Tibial nerve (tissue), 4 donors: ENCODE measurements at regions not wholly inside any gene's neighbourhood (a gene's known extent, or its start where the extent isn't known, plus 50 kb on each side); places are given as distances from the start of the nearest gene placed in this dataset.

Experiments
- DNase-seq, 2 donors: peaks; one replicate each; pipeline ENCODE4 v3.0.0-alpha.2; 2019; ENCODE audit warnings: low spot score in 2 of 2
- H3K27ac ChIP-seq, 4 donors: fragments of 200-600 bp; sonication (generic) in 3 of 4; one replicate each; pipeline ENCODE4 v1.5.1; 2017 to 2019; ENCODE audit warnings: mild to moderate bottlenecking in 1 of 4
- H3K27me3 ChIP-seq, 2 donors: fragments of 200-600 bp; sonication (generic) in 1 of 2; one replicate each; pipeline versions ENCODE4 v1.5.1 to v1.6.0; 2017 to 2019
- H3K36me3 ChIP-seq, 3 donors: fragments of 200-600 bp; sonication (generic); one replicate each; pipeline ENCODE4 v1.5.1; 2018 to 2019
- H3K4me1 ChIP-seq, 4 donors: fragments of 200-600 bp; sonication (generic) in 3 of 4; one replicate each; pipeline ENCODE4 v1.5.1; 2017 to 2019
- H3K4me3 ChIP-seq, 4 donors: fragments of 200-600 bp; sonication (generic) in 3 of 4; one replicate each; pipeline ENCODE4 v1.5.1; 2017 to 2019; ENCODE audit warnings: mild to moderate bottlenecking in 1 of 4, moderate library complexity in 1 of 4
- H3K9me3 ChIP-seq, 4 donors: fragments of 200-600 bp; sonication (generic) in 3 of 4; one replicate each; pipeline ENCODE4 v1.5.1; 2017 to 2019
- CTCF ChIP-seq, 5 experiments: fragments of 200-600 bp in 3 of 5; fragments of 450-650 bp in 2 of 5; sonication (generic) in 3 of 5; IDR thresholded peaks; one replicate each; pipeline ENCODE4 v1.5.1; 2016 to 2019; ENCODE audit warnings: antibody characterized with exemption in 5 of 5, mild to moderate bottlenecking in 3 of 5, moderate library complexity in 2 of 5
- EP300 ChIP-seq, 2 donors: sonication (generic); formaldehyde crosslinking; IDR thresholded peaks; one replicate each; pipeline ENCODE4 v1.6.1; 2017; ENCODE audit warnings: antibody characterized with exemption in 2 of 2, mild to moderate bottlenecking in 1 of 2
- POLR2A ChIP-seq, 2 donors: fragments of 450-650 bp; IDR thresholded peaks; one replicate each; pipeline ENCODE4 v1.6.1; 2017; ENCODE audit warnings: antibody characterized with exemption in 2 of 2, mild to moderate bottlenecking in 2 of 2, moderate library complexity in 2 of 2
- WGBS, 2 donors: methylation state at CpG; one replicate each; pipeline ENCODE4 v1.1.5; 2018; 5-methylcytosine and 5-hydroxymethylcytosine counted together

GRCh38 chrX:2609431-2610238, 81.5 kb upstream of the CD99 start:
- no peaks in the 10 kb centered on the region for H3K36me3 ChIP-seq
- H3K9me3 ChIP-seq, result no peaks in the 10 kb centered on the region
- no peak for DNase-seq
- WGBS, 2 donors, result 0 to 2% methylated on average over 15 to 22 of the region's 44 CpGs
- peak overlapping the region; percentile 16 to 87 (median 76) for H3K27ac ChIP-seq
- TF ChIP-seq POLR2A (IDR thresholded peaks at IDR 0.05), result no peak
- TF ChIP-seq CTCF (IDR thresholded peaks at IDR 0.05), result peak in 1 of 5 experiments; percentile 18
- TF ChIP-seq EP300 (IDR thresholded peaks at IDR 0.05), result no peak
- no peaks in the 10 kb centered on the region for H3K27me3 ChIP-seq
- peak overlapping the region; percentile 50 to 64 (median 56) for H3K4me3 ChIP-seq
- H3K4me1 ChIP-seq, result peaks cover 0 to 23% (median 7%) of the 10 kb centered on the region in 4 donors

DNA sequence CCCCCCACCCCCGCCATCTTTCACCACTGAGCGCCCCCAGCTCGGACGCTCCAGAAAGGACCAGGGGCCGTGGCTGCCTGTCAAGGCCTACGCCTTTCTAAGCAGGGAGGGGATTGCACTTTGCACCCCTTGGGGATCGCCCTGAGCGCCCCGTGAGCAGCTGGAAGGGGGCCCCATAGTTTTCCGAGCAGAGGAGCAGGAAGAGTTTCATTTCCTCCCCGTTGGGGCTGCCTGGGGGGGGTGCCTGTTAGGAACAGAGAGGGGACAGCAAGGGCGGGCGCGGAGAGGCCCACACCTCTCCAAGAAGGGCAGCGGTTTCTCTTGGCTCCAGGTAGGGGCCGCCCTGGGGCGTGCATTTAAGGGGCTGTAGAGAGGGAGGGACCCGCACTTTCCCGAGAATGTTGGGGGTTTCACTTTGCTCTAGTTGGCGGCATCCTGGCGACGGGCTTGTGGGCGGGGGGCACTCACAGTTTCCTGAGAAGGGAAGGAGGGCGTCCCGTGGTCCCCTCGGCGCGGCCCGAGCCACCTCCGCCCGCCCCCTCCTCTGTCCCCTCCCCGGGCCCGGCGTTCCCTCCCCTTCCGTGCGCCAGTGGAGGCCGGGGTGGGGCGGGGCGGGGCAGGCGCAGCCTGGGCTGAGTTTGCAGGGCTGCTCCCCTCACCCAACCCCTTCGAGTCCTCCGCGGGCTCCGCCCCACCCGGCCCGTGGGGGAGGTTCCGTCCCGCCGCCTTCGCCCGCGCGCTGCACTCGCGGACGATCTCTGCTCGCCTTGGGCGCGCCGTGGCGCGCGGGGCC, 82.3 kb upstream of the CD99 start:
- DNase-seq, result peak; percentile 51 to 63
- no peaks in the 10 kb centered on the region for H3K9me3 ChIP-seq
- H3K4me1 ChIP-seq, result peaks cover 0 to 18% (median 7%) of the 10 kb centered on the region in 4 donors
- 0 to 1% methylated on average over 18 to 32 of the region's 63 CpGs for WGBS, 2 donors
- H3K4me3 ChIP-seq, result peak overlapping the region; percentile 50 to 64 (median 56)
- TF ChIP-seq EP300 (IDR thresholded peaks at IDR 0.05), result peak in 1 of 2 donors; percentile 23
- TF ChIP-seq POLR2A (IDR thresholded peaks at IDR 0.05), result no peak
- TF ChIP-seq CTCF (IDR thresholded peaks at IDR 0.05), result no peak
- H3K36me3 ChIP-seq, result no peaks in the 10 kb centered on the region
- H3K27me3 ChIP-seq, result no peaks in the 10 kb centered on the region
- H3K27ac ChIP-seq, result peak overlapping the region; percentile 43 to 87 (median 76)

GRCh38 chrX:2607113-2607512, 84.0 kb upstream of the CD99 start:
- no peak for DNase-seq
- no peak for TF ChIP-seq EP300 (IDR thresholded peaks at IDR 0.05)
- no peak for TF ChIP-seq CTCF (IDR thresholded peaks at IDR 0.05)
- TF ChIP-seq POLR2A (IDR thresholded peaks at IDR 0.05), result no peak
- H3K27me3 ChIP-seq, result no peaks in the 10 kb centered on the region
- WGBS, 2 donors, result 96 to 97% methylated on average over 2 of the region's 2 CpGs
- no peaks in the 10 kb centered on the region for H3K9me3 ChIP-seq
- H3K36me3 ChIP-seq, result peaks cover 0 to 6% (median 0%) of the 10 kb centered on the region in 3 donors
- H3K4me1 ChIP-seq, result peaks cover 0 to 18% (median 7%) of the 10 kb centered on the region in 4 donors
- H3K27ac ChIP-seq, result no peak overlapping the region
- H3K4me3 ChIP-seq, result no peak overlapping the region

- H3K4me1 ChIP-seq, result no peaks in the 10 kb centered on the region
- no peaks in the 10 kb centered on the region for H3K9me3 ChIP-seq
- H3K27ac ChIP-seq, result no peak overlapping the region
- no peak overlapping the region for H3K4me3 ChIP-seq
- TF ChIP-seq EP300 (IDR thresholded peaks at IDR 0.05) (no peak), CTCF (IDR thresholded peaks at IDR 0.05) (no peak), POLR2A (IDR thresholded peaks at IDR 0.05) (no peak)
- 87 to 92% methylated on average over 6 of the region's 6 CpGs for WGBS, 2 donors
- H3K36me3 ChIP-seq, result peaks cover 0 to 31% (median 0%) of the 10 kb centered on the region in 3 donors
- no peak for DNase-seq
- H3K27me3 ChIP-seq, result no peaks in the 10 kb centered on the region
These were observed 90.5 kb upstream of the CD99 start for GRCh38 chrX:2600564-2600963.
